Glomerular visceral epithelial cell (primary cell): ENCODE measurements at regions not wholly inside any gene's neighbourhood (a gene's known extent, or its start where the extent isn't known, plus 50 kb on each side); places are given as distances from the start of the nearest gene placed in this dataset.
"Not testable (repeated sequence)": the region's sequence is repeated elsewhere in the genome, so short reads cannot be mapped to it uniquely, and the experiment has no call there.

Experiments used
- DNase-seq: peaks from one replicate; pipeline ENCODE4 v3.0.0-alpha.2; 2016; ENCODE audit errors: extremely low spot score

- no peak for DNase-seq
Measured at GRCh38 chr5:75951158-75951557, 132.0 kb upstream of the SV2C start.

- no peak for DNase-seq
Measured at GRCh38 chr5:75948438-75948837, 134.7 kb upstream of the SV2C start.

- no peak for DNase-seq
Measured at GRCh38 chr5:75940418-75940817, 142.8 kb upstream of the SV2C start.

GRCh38 chr5:75935572-75935971, 147.6 kb upstream of the SV2C start:
- no peak for DNase-seq

- DNase-seq, result peak; percentile 3
Measured at GRCh38 chr5:75933489-75933888, 149.7 kb upstream of the SV2C start.

- no peak for DNase-seq
Measured at GRCh38 chr5:75931175-75931574, 152.0 kb upstream of the SV2C start.

- no peak for DNase-seq
Measured at GRCh38 chr5:75928992-75929391, 154.2 kb upstream of the SV2C start.

- DNase-seq, result no peak
Measured at GRCh38 chr5:75922480-75922879, 160.7 kb upstream of the SV2C start.

GRCh38 chr5:75921011-75921410, 162.2 kb upstream of the SV2C start:
- no peak for DNase-seq

GRCh38 chr5:75916144-75916543, 167.0 kb upstream of the SV2C start:
- DNase-seq, result no peak

- DNase-seq, result no peak
Measured at GRCh38 chr5:75909223-75909622, 174.0 kb upstream of the SV2C start.

GRCh38 chr5:75907651-75908050, 175.5 kb upstream of the SV2C start:
- DNase-seq, result no peak

- DNase-seq, result no peak
Measured at GRCh38 chr5:75894482-75894881, 177.2 kb upstream of the POC5 start.

- no peak for DNase-seq
Measured at GRCh38 chr5:75891736-75892135, 174.5 kb upstream of the POC5 start.

GRCh38 chr5:75891020-75891419, 173.8 kb upstream of the POC5 start:
- no peak for DNase-seq

GRCh38 chr5:75890546-75890945, 173.3 kb upstream of the POC5 start:
- DNase-seq, result no peak

GRCh38 chr5:75886706-75887105, 169.5 kb upstream of the POC5 start:
- peak; percentile 36 for DNase-seq

GRCh38 chr5:75885849-75886596, 168.8 kb upstream of the POC5 start:
- peak; percentile 4 for DNase-seq

GRCh38 chr5:75885321-75885720, 168.1 kb upstream of the POC5 start:
- DNase-seq, result no peak

GRCh38 chr5:75869891-75870290, 152.7 kb upstream of the POC5 start:
- no peak for DNase-seq

- no peak for DNase-seq
Measured at GRCh38 chr5:75862872-75863271, 145.6 kb upstream of the POC5 start.

GRCh38 chr5:75859621-75860020, 142.4 kb upstream of the POC5 start:
- DNase-seq, result not testable (repeated sequence)

- DNase-seq, result no peak
Measured at GRCh38 chr5:75856056-75856455, 138.8 kb upstream of the POC5 start.

GRCh38 chr5:75848077-75848476, 130.8 kb upstream of the POC5 start:
- no peak for DNase-seq
